SK-N-SH (cell line): ENCODE measurements at regions not wholly inside any gene's neighbourhood (a gene's known extent, or its start where the extent isn't known, plus 50 kb on each side); places are given as distances from the start of the nearest gene placed in this dataset.

ENCODE experiments used
- CTCF ChIA-PET: fragments of 300-600, 350-600 bp; formaldehyde crosslinking; extraction: SDS; loops from one replicate; lab custom pipeline; 2021; lab: Yijun Ruan, JAX
- POLR2A ChIA-PET: fragments of 350-600 bp; sonication (Branson Sonifier 250); formaldehyde crosslinking; extraction: SDS; loops from one replicate; lab custom pipeline; 2020; ENCODE audit warnings: antibody characterized with exemption, inconsistent platforms; lab: Yijun Ruan, JAX
- DNase-seq: peaks from one replicate; pipeline ENCODE4 v3.0.0; 2012
- H2AFZ ChIP-seq: fragments of 200-600 bp; sonication (generic); 2 replicates; pipeline ENCODE4 v1.8.1; 2016; ENCODE audit warnings: antibody characterized with exemption, mild to moderate bottlenecking, low read depth
- H3F3A ChIP-seq: fragments of 200-600 bp; sonication (generic); replicated peaks from 2 replicates; pipeline ENCODE3; 2016; ENCODE audit warnings: antibody characterized with exemption, mild to moderate bottlenecking; ENCODE audit not compliant: insufficient read depth
- H3K27ac ChIP-seq, 2 experiments: fragments of 200-500 bp in 1 of 2; fragments of 200-600 bp in 1 of 2; sonication (Bioruptor generic) in 1 of 2; sonication (generic), shearing (Covaris generic) in 1 of 2; 2 replicates each; pipeline versions ENCODE4 v1.5.1 to v1.6.1; 2014 to 2016; ENCODE audit warnings: low read depth in 2 of 2, inconsistent platforms in 1 of 2, low read length in 1 of 2, mild to moderate bottlenecking in 1 of 2, mixed read lengths in 1 of 2
- H3K27me3 ChIP-seq: fragments of 200-600 bp; sonication (generic), shearing (Covaris generic); 2 replicates; pipeline ENCODE4 v1.6.1; 2016; ENCODE audit warnings: mixed run types; ENCODE audit not compliant: insufficient read depth
- H3K36me3 ChIP-seq, 2 experiments: fragments of 200-500 bp in 1 of 2; fragments of 200-600 bp in 1 of 2; sonication (Bioruptor generic) in 1 of 2; sonication (generic) in 1 of 2; replicated peaks in 1 of 2; 2 replicates each; pipeline versions ENCODE3 to v1.5.1; 2014 to 2016; ENCODE audit warnings: low read length in 1 of 2, mild to moderate bottlenecking in 1 of 2; ENCODE audit not compliant: insufficient read depth in 2 of 2, control insufficient read depth in 1 of 2
- H3K4me1 ChIP-seq, 2 experiments: fragments of 200-500 bp in 1 of 2; fragments of 200-600 bp in 1 of 2; sonication (Bioruptor generic) in 1 of 2; sonication (generic), shearing (Covaris generic) in 1 of 2; 2 replicates each; pipeline versions ENCODE4 v1.5.1 to v1.6.1; 2014 to 2016; ENCODE audit warnings: low read depth in 1 of 2, low read length in 1 of 2, mixed run types in 1 of 2; ENCODE audit not compliant: insufficient read depth in 2 of 2, control insufficient read depth in 1 of 2
- H3K4me2 ChIP-seq: fragments of 200-600 bp; sonication (generic), shearing (Covaris generic); 2 replicates; pipeline ENCODE4 v1.6.1; 2017; ENCODE audit warnings: mixed run types
- H3K4me3 ChIP-seq, 2 experiments: fragments of 200-500 bp in 1 of 2; fragments of 200-600 bp in 1 of 2; sonication (Bioruptor generic) in 1 of 2; sonication (generic), shearing (Covaris generic) in 1 of 2; 2 replicates each; pipeline versions ENCODE4 v1.5.1 to v1.8.1; 2014 to 2016; ENCODE audit warnings: low read depth in 2 of 2, inconsistent platforms in 1 of 2, low read length in 1 of 2, mild to moderate bottlenecking in 1 of 2, mixed read lengths in 1 of 2, moderate library complexity in 1 of 2
- H3K79me2 ChIP-seq: fragments of 200-600 bp; sonication (generic); 2 replicates; pipeline ENCODE4 v1.8.1; 2017; ENCODE audit warnings: mild to moderate bottlenecking; ENCODE audit not compliant: insufficient read depth
- H3K9ac ChIP-seq: fragments of 200-600 bp; sonication (generic); 2 replicates; pipeline ENCODE4 v1.6.1; 2017; ENCODE audit warnings: mixed run types
- H3K9me2 ChIP-seq: fragments of 200-600 bp; sonication (generic); 2 replicates; pipeline ENCODE4 v1.6.1; 2017; ENCODE audit warnings: mixed run types
- H3K9me3 ChIP-seq: fragments of 200-600 bp; sonication (generic); 2 replicates; pipeline ENCODE4 v1.6.1; 2017; ENCODE audit warnings: mixed run types, mild to moderate bottlenecking, moderate library complexity
- H4K20me1 ChIP-seq: fragments of 200-600 bp; sonication (generic); 2 replicates; pipeline ENCODE4 v1.6.1; 2017; ENCODE audit warnings: mild to moderate bottlenecking, mixed run types; ENCODE audit not compliant: insufficient read depth
- ELF1 ChIP-seq: IDR thresholded peaks from 2 replicates; pipeline ENCODE4 v1.4.0; 2012
- FOSL2 ChIP-seq: IDR thresholded peaks from 2 replicates; pipeline ENCODE4 v1.4.0; 2012; ENCODE audit warnings: low read depth, mild to moderate bottlenecking, moderate library complexity, borderline replicate concordance
- FOXM1 ChIP-seq: IDR thresholded peaks from 2 replicates; pipeline ENCODE4 v1.4.0; 2012; ENCODE audit warnings: low read depth, mild to moderate bottlenecking
- GABPA ChIP-seq: IDR thresholded peaks from 2 replicates; pipeline ENCODE4 v1.4.0; 2012; ENCODE audit warnings: low read depth, mild to moderate bottlenecking
- GATA2 ChIP-seq: sonication (generic); formaldehyde crosslinking; IDR thresholded peaks from 2 replicates; pipeline ENCODE4 v1.5.0; 2020; ENCODE audit warnings: mild to moderate bottlenecking, missing genetic modification reagents
- JUND ChIP-seq: IDR thresholded peaks from 2 replicates; pipeline ENCODE4 v1.4.0; 2012
- NFIC ChIP-seq: IDR thresholded peaks from 2 replicates; pipeline ENCODE4 v1.4.0; 2012; ENCODE audit warnings: borderline replicate concordance
- RAD21 ChIP-seq: IDR thresholded peaks from 2 replicates; pipeline ENCODE4 v1.6.1; 2012; ENCODE audit warnings: mild to moderate bottlenecking, low read length
- RFX5 ChIP-seq: IDR thresholded peaks from 2 replicates; pipeline ENCODE4 v1.6.1; 2012; ENCODE audit warnings: mild to moderate bottlenecking, improper control_type of control experiment, low read length
- RXRA ChIP-seq: IDR thresholded peaks from 2 replicates; pipeline ENCODE4 v1.4.0; 2012; ENCODE audit warnings: low read depth, mild to moderate bottlenecking, borderline replicate concordance
- SIN3A ChIP-seq: IDR thresholded peaks from 2 replicates; pipeline ENCODE4 v1.6.1; 2012; ENCODE audit warnings: low read depth, mild to moderate bottlenecking, low read length, moderate library complexity, borderline replicate concordance
- SMC3 ChIP-seq: IDR thresholded peaks from 2 replicates; pipeline ENCODE4 v1.6.1; 2012; ENCODE audit warnings: low read depth, low read length, improper control_type of control experiment
- TAF1 ChIP-seq: IDR thresholded peaks from 2 replicates; pipeline ENCODE4 v1.6.1; 2012; ENCODE audit warnings: low read depth, mild to moderate bottlenecking, low read length, moderate library complexity, borderline replicate concordance
- TEAD4 ChIP-seq: IDR thresholded peaks from 2 replicates; pipeline ENCODE4 v1.4.0; 2012; ENCODE audit warnings: mild to moderate bottlenecking, borderline replicate concordance; ENCODE audit not compliant: insufficient read depth
- USF2 ChIP-seq: fragments of 150-350 bp; IDR thresholded peaks from 2 replicates; pipeline ENCODE4 v1.6.1; 2017; ENCODE audit warnings: antibody characterized with exemption, low read length, low read depth, borderline replicate concordance
- ZBTB33 ChIP-seq: IDR thresholded peaks from 2 replicates; pipeline ENCODE4 v1.4.0; 2012; ENCODE audit warnings: low read depth, borderline replicate concordance
- WGBS: methylation state at CpG from one replicate; pipeline ENCODE4 v1.1.6; 2017; ENCODE audit warnings: low lambda C conversion rate; 5-methylcytosine and 5-hydroxymethylcytosine counted together

- TF ChIP-seq SMC3 (no peak), RAD21 (no peak), ELF1 (no peak), GABPA (no peak), JUND (no peak)
- TF ChIP-seq, all 33 proteins: peak for 0
Measured at GRCh38 chr7:69263550-69263949, 334.7 kb upstream of the AUTS2 start (continued).

DNA sequence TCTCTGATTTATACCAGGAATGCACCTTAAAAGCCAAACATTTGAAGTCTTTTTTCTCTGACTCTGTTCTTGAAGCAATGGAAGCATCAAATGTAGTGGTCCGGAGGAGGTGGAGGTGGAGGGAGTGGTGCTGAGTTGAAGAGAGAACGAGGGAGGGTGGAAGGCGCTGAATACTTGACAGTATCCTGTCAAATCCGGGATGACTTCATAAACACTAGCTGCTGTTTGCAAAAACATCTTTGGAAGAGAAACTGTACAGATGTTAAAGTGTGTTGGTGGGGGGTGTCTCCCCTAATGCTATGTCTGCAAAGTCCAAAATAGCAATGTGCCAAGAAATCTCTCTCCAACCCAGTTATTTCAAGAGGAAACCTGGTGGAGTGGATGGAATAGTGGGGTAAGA lies 328.5 kb upstream of the AUTS2 start:
- H3K4me3 ChIP-seq = no peak overlapping the region
- H3K4me2 ChIP-seq = no peak overlapping the region
- no peaks in the 10 kb centered on the region for H3K9me2 ChIP-seq
- H3K36me3 ChIP-seq = no peaks in the 10 kb centered on the region
- WGBS = 65% methylated on average over 4 of the region's 4 CpGs
- CTCF ChIA-PET = no interaction called here
- H3K79me2 ChIP-seq = no peaks in the 10 kb centered on the region
- no peaks in the 10 kb centered on the region for H3K27me3 ChIP-seq
- no peaks in the 10 kb centered on the region for H4K20me1 ChIP-seq
- H3K27ac ChIP-seq = no peak overlapping the region
- no peaks in the 10 kb centered on the region for H3F3A ChIP-seq
- no peaks in the 10 kb centered on the region for H3K4me1 ChIP-seq
- H2AFZ ChIP-seq = no peak overlapping the region
- H3K9me3 ChIP-seq = no peaks in the 10 kb centered on the region
- no peak overlapping the region for H3K9ac ChIP-seq
- POLR2A ChIA-PET = no interaction called here
- DNase-seq = no peak
- TF ChIP-seq JUND = no peak
- TF ChIP-seq RAD21 = no peak
- TF ChIP-seq NFIC = no peak
- TF ChIP-seq, all 33 proteins: peak for 0

GRCh38 chr7:69272101-69272500 lies 326.2 kb upstream of the AUTS2 start:
- CTCF ChIA-PET = interaction anchor here (1.4 kb wide), 1 partner anchor 9 kb away, joined by 4 read pairs; no protein-coding TSS in a partner anchor
- TF ChIP-seq FOXM1 (no peak), FOSL2 (no peak), TAF1 (no peak), RFX5 (no peak), USF2 (no peak), TEAD4 (no peak), ZBTB33 (no peak), RXRA (no peak), GATA2 (CRISPR knock-in tag) (no peak), SIN3A (no peak)
- H2AFZ ChIP-seq = no peak overlapping the region
- no peaks in the 10 kb centered on the region for H3K9me2 ChIP-seq
- H3K4me2 ChIP-seq = no peak overlapping the region
- no peaks in the 10 kb centered on the region for H3K9me3 ChIP-seq
- H4K20me1 ChIP-seq = no peaks in the 10 kb centered on the region
- DNase-seq = no peak
- H3K4me1 ChIP-seq = no peaks in the 10 kb centered on the region
- H3K27me3 ChIP-seq = no peaks in the 10 kb centered on the region
- H3K36me3 ChIP-seq = no peaks in the 10 kb centered on the region
- H3F3A ChIP-seq = no peaks in the 10 kb centered on the region
- H3K79me2 ChIP-seq = no peaks in the 10 kb centered on the region
- 57% methylated on average over 1 of the region's 1 CpG for WGBS
- POLR2A ChIA-PET = no interaction called here
- H3K4me3 ChIP-seq = no peak overlapping the region
- H3K9ac ChIP-seq = no peak overlapping the region
- H3K27ac ChIP-seq = no peak overlapping the region
